Mucosa of descending colon (tissue), 3 donors: ENCODE measurements at regions not wholly inside any gene's neighbourhood (a gene's known extent, or its start where the extent isn't known, plus 50 kb on each side); places are given as distances from the start of the nearest gene placed in this dataset.
"Not testable (repeated sequence)": the region's sequence is repeated elsewhere in the genome, so short reads cannot be mapped to it uniquely, and the experiment has no call there.

Experiments used
- ATAC-seq: fragments of 200-7000 bp; cut with Tn5 transposase; one replicate; pipeline ENCODE4 v1.9.1; 2020; ENCODE audit warnings: mild to moderate bottlenecking, moderate library complexity
- DNase-seq, 3 donors: peaks; one replicate each; pipeline ENCODE4 v3.0.0-alpha.2; 2020
- H3K36me3 ChIP-seq: fragments of 200-600 bp; one replicate; pipeline ENCODE4 v1.8.0; 2021; ENCODE audit warnings: low read depth, mild to moderate bottlenecking
- H3K4me1 ChIP-seq: fragments of 200-600 bp; one replicate; pipeline ENCODE4 v1.8.0; 2021; ENCODE audit warnings: low read depth, mild to moderate bottlenecking
- H3K4me3 ChIP-seq: fragments of 200-600 bp; one replicate; pipeline ENCODE4 v1.8.0; 2021; ENCODE audit warnings: mild to moderate bottlenecking
- H3K9me3 ChIP-seq: fragments of 200-600 bp; one replicate; pipeline ENCODE4 v1.8.0; 2021; ENCODE audit warnings: mild to moderate bottlenecking
- intact Hi-C, 2 donors: fragments of 100-400 bp; cut with DNase I in 1 of 2; cut with micrococcal nuclease in 1 of 2; formaldehyde crosslinking; loops; one replicate each; pipeline versions ENCODE4 v1.11.0 to v1.11.1; 2022; cut with DNase I, micrococcal nuclease
- TF ChIP-seq, protein P1 (sequence below): fragments of 200-600 bp; IDR thresholded peaks from one replicate; pipeline ENCODE4 v1.8.0; 2022; ENCODE audit warnings: antibody characterized with exemption, mild to moderate bottlenecking
- donor health status: DM: no; HTN: no; CAD: no; lungs with moderate emphysema.
- donor health status: DM: no; HTN: no; CAD: no.
- donor health status: DM: no; HTN: yes; CAD: no.

DNA sequence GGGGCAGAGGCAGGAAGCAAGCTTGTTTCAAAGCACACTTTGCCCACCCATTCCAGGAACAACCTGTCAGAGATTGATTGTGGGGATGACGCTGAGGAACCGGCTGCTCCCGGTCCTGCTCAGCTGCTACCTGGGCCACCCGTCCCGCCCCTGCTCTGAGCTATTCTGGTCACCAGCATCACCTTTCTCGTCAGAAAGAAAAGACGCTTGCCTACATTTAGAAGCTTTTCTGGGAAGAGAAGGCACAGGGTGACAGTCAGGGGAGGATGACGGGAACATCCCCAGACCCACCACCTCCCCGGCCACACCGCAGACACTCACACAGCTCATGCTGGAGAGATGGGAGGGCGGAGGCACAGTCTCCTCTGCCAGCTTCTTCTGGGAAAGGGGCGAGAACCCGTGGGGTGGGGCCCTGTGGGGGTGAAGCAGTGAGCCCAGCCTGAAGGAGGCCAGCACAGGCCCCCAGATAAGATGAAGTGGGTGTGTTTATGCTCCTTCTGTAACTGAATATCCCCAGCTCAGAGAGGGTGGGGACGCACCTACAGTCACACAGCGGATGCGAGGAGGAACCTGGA, 81.8 kb downstream of the CPZ start:
- no peaks in the 10 kb centered on the region for H3K9me3 ChIP-seq
- no peak overlapping the region for H3K4me3 ChIP-seq
- no peaks in the 10 kb centered on the region for H3K4me1 ChIP-seq
- ATAC-seq (no peak), DNase-seq (no peak)
- intact Hi-C loops, result no loop called here
- H3K36me3 ChIP-seq, result no peaks in the 10 kb centered on the region
- TF ChIP-seq, protein P1, sequence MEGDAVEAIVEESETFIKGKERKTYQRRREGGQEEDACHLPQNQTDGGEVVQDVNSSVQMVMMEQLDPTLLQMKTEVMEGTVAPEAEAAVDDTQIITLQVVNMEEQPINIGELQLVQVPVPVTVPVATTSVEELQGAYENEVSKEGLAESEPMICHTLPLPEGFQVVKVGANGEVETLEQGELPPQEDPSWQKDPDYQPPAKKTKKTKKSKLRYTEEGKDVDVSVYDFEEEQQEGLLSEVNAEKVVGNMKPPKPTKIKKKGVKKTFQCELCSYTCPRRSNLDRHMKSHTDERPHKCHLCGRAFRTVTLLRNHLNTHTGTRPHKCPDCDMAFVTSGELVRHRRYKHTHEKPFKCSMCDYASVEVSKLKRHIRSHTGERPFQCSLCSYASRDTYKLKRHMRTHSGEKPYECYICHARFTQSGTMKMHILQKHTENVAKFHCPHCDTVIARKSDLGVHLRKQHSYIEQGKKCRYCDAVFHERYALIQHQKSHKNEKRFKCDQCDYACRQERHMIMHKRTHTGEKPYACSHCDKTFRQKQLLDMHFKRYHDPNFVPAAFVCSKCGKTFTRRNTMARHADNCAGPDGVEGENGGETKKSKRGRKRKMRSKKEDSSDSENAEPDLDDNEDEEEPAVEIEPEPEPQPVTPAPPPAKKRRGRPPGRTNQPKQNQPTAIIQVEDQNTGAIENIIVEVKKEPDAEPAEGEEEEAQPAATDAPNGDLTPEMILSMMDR, result no peak

DNA sequence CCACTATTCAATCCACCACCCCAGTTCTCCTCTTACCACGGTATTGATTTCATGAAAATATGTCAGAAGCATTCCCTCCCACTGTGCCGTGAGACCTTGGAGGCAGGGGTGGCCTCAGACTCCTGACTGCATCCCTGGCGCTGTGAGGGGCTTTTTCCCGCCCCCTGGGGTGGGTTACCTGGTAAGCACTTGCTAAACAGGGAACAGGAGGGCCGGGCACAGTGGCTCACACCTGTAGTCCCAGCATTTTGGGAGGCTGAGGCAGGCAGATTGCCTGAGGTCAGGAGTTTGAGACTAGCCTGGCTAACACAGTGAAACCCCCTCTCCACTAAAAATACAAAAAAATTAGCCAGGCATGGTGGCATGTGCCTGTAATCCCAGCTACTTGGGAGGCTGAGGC, 80.5 kb downstream of the CPZ start:
- ATAC-seq, DNase-seq, H3K36me3 ChIP-seq, H3K4me3 ChIP-seq, H3K4me1 ChIP-seq, intact Hi-C loops, H3K9me3 ChIP-seq: not testable (repeated sequence)

- TF ChIP-seq, protein P1, result no peak
- DNase-seq (no peak), ATAC-seq (no peak)
- intact Hi-C loops, result no loop called here
- Histone ChIP-seq H3K36me3 (no peaks in the 10 kb centered on the region), H3K9me3 (no peaks in the 10 kb centered on the region), H3K4me3 (no peak overlapping the region), H3K4me1 (no peaks in the 10 kb centered on the region)
Measured at GRCh38 chr4:8672486-8672885, 79.9 kb downstream of the CPZ start.

DNA sequence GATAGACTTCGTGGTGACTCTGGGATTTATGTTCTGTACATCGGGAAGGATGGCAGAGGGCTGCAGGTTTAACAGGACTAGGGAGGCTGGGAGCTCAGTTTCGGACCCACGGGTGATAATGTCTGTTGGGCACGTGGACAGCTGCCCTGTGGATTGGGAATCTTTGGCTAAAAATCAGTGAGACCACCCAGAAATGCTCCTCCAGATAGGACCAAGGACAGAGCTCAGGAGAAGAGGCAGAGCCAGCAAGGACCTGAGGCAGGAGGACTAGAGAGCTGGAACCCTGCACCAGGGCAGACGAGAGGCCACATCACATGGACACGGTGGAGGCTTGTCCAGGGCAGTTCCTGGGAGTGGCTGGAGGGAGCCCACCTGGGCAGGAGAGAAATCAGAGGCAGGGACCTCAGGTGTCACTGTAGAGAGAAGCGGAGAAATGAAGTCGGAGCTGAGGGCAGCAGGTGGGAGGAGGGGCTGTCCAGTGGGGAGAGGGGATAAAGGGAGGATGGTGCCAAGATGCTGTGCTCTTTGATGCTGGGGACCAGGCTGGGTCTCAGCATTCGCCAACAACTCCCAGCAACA, 79.2 kb downstream of the CPZ start:
- DNase-seq, result no peak
- Histone ChIP-seq H3K4me1 (no peaks in the 10 kb centered on the region), H3K36me3 (no peaks in the 10 kb centered on the region), H3K4me3 (no peak overlapping the region), H3K9me3 (no peaks in the 10 kb centered on the region)
- no peak for ATAC-seq
- intact Hi-C loops, result no loop called here
- TF ChIP-seq, protein P1, result no peak
